ENCODE measurements at regions not wholly inside any gene's neighbourhood (a gene's known extent, or its start where the extent isn't known, plus 50 kb on each side); places are given as distances from the start of the nearest gene placed in this dataset.

DNA sequence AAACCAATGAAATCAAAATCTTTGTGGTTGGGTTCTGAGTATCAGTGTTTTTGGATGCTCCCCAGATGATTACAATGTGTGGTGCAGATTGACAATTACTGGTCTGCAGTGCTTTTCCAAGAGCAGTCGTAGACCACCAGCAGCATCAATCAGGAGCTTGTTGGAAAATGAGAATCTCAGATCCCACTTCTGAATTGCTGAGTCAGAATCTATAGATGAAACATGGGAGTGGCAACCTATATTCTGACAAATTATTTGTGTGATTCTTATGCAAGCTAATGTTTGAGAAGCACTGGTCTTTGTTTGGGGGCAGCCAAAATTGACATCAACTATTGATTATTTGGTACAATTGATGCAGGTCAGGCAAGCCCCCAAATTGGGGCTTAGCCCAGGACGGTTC lies 539.9 kb upstream of the BTBD3 start:
- no peak for DNase-seq (ENCODE audit: low read depth)
- no peak overlapping the region for H3K4me3 ChIP-seq (ENCODE audit: low read depth, low read length)
- H3K36me3 ChIP-seq (ENCODE audit: control insufficient read depth, insufficient read depth, low read length) = no peaks in the 10 kb centered on the region
- TF ChIP-seq CTCF (IDR thresholded peaks at IDR 0.05; ENCODE audit: insufficient read depth, low read length, poor library complexity, severe bottlenecking) = no peak
- H3K27me3 ChIP-seq (ENCODE audit: control insufficient read depth, insufficient read depth, low read length) = no peaks in the 10 kb centered on the region

DNA sequence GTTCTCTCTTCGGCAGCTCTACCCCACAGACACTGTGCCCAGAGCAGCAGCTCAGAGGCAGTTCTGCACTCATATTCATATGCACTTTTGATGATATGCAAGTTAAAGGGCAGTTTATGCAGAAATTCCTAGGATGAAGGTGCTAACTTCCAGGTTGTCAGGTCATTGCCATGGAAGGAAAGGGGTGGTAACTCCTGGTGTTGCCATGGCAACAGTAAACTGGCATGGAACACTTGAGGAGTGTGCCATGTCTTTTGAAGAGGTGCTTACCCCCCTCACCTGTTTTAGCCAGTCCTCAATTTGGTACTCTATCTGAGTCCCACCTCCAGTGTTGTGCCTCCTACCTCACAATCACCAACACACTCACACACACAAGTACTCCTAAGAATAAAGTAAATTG lies 539.4 kb upstream of the BTBD3 start:
- no peak for DNase-seq (ENCODE audit: low read depth)
- no peak for TF ChIP-seq CTCF (IDR thresholded peaks at IDR 0.05; ENCODE audit: insufficient read depth, low read length, poor library complexity, severe bottlenecking)
- H3K36me3 ChIP-seq (ENCODE audit: control insufficient read depth, insufficient read depth, low read length) = no peaks in the 10 kb centered on the region
- H3K4me3 ChIP-seq (ENCODE audit: low read depth, low read length) = no peak overlapping the region
- no peaks in the 10 kb centered on the region for H3K27me3 ChIP-seq (ENCODE audit: control insufficient read depth, insufficient read depth, low read length)

DNA sequence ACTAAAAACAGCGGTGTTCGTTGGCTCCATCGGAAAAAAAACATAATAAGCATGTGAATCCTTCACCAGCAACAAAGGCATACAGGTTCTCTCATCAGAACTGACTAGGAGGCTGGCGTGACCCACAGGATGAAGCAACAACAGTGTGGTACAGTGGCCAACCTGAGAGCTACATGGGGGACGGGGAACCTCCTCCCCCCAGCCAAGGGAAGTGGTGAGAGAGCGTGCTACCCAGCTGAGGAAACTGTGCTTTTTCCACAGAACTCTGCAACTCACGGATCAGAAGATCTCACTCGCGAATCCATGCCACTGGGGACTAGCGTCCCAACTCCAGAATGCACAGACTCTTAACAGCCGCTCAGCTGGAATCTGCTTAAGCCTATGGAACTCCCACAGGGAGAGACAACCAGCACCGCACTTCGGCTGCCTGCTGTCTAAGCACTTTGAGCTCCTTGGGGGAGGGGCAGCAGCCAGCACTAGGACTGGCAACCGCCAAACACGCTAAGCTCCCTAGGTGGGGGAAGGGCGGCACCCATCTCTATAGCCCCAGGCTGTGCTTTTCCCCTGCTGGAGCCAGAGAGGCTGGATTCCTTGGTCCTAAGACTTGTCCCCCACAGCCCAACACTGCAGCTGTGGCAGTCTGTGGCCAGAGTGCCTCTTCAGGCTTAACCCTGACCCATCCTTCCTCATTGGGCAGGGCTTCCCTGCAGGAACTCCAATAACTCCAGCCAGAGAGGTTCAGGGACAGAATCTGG lies 538.3 kb upstream of the BTBD3 start:
- Histone ChIP-seq H3K27me3 (ENCODE audit: control insufficient read depth, insufficient read depth, low read length) (no peaks in the 10 kb centered on the region), H3K36me3 (ENCODE audit: control insufficient read depth, insufficient read depth, low read length) (no peaks in the 10 kb centered on the region), H3K4me3 (ENCODE audit: low read depth, low read length) (no peak overlapping the region)
- no peak for TF ChIP-seq CTCF (IDR thresholded peaks at IDR 0.05; ENCODE audit: insufficient read depth, low read length, poor library complexity, severe bottlenecking)
- no peak for DNase-seq (ENCODE audit: low read depth)

GRCh38 chr20:11380283-11380682 lies 537.4 kb upstream of the BTBD3 start:
- Histone ChIP-seq H3K4me3 (ENCODE audit: low read depth, low read length) (no peak overlapping the region), H3K27me3 (ENCODE audit: control insufficient read depth, insufficient read depth, low read length) (no peaks in the 10 kb centered on the region), H3K36me3 (ENCODE audit: control insufficient read depth, insufficient read depth, low read length) (no peaks in the 10 kb centered on the region)
- no peak for TF ChIP-seq CTCF (IDR thresholded peaks at IDR 0.05; ENCODE audit: insufficient read depth, low read length, poor library complexity, severe bottlenecking)
- no peak for DNase-seq (ENCODE audit: low read depth)

GRCh38 chr20:11387189-11387754 lies 530.4 kb upstream of the BTBD3 start:
- no peak for TF ChIP-seq CTCF (IDR thresholded peaks at IDR 0.05; ENCODE audit: insufficient read depth, low read length, poor library complexity, severe bottlenecking)

DNA sequence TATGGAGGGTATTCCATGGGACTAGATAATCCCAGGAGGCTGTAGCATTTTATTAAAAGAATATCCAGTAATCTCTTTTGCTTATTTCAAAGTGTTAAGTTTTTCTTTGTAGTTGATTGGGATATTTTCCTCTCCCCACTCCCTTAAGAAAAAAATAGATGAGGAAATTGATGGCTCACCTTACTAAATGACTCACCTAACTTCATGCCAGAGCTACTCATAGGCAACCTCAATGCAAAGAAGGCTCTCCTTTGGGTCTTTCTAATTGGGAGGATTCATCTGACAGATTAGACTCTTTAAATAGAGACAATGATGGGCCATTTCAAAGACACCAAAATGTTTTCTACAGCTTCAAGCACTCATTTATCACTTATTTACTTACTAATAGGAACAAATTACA lies 528.5 kb upstream of the BTBD3 start:
- no peak for TF ChIP-seq CTCF (IDR thresholded peaks at IDR 0.05; ENCODE audit: insufficient read depth, low read length, poor library complexity, severe bottlenecking)
- Histone ChIP-seq H3K36me3 (ENCODE audit: control insufficient read depth, insufficient read depth, low read length) (no peaks in the 10 kb centered on the region), H3K27me3 (ENCODE audit: control insufficient read depth, insufficient read depth, low read length) (no peaks in the 10 kb centered on the region), H3K4me3 (ENCODE audit: low read depth, low read length) (no peak overlapping the region)
- DNase-seq (ENCODE audit: low read depth) = no peak

More at GRCh38 chr20:11387189-11387754, 530.4 kb upstream of the BTBD3 start:
- Histone ChIP-seq H3K27me3 (ENCODE audit: control insufficient read depth, insufficient read depth, low read length) (no peaks in the 10 kb centered on the region), H3K4me3 (ENCODE audit: low read depth, low read length) (no peak overlapping the region), H3K36me3 (ENCODE audit: control insufficient read depth, insufficient read depth, low read length) (no peaks in the 10 kb centered on the region)
- peak; percentile 42 for DNase-seq (ENCODE audit: low read depth)
